ENCODE measurements at regions not wholly inside any gene's neighbourhood (a gene's known extent, or its start where the extent isn't known, plus 50 kb on each side); places are given as distances from the start of the nearest gene placed in this dataset.
"Not testable (repeated sequence)": the region's sequence is repeated elsewhere in the genome, so short reads cannot be mapped to it uniquely, and the experiment has no call there.

GRCh38 chr2:187689372-187689771 is 135.1 kb upstream of the TFPI start:
- Histone ChIP-seq H3K27me3 (no peaks in the 10 kb centered on the region), H3K4me1 (replicated peaks in 1 of 2) (no peaks in the 10 kb centered on the region), H3K4me3 (no peak overlapping the region), H3K9me3 (replicated peaks in 1 of 3) (no peaks in the 10 kb centered on the region), H3K27ac (no peak overlapping the region), H3K36me3 (replicated peaks in 1 of 2) (no peaks in the 10 kb centered on the region)
- TF ChIP-seq POLR2A (IDR thresholded peaks at IDR 0.05) (no peak), CTCF (IDR thresholded peaks at IDR 0.05) (no peak)
- no peak for DNase-seq
- intact Hi-C loops (cut with DNase I): no loop called here

DNA sequence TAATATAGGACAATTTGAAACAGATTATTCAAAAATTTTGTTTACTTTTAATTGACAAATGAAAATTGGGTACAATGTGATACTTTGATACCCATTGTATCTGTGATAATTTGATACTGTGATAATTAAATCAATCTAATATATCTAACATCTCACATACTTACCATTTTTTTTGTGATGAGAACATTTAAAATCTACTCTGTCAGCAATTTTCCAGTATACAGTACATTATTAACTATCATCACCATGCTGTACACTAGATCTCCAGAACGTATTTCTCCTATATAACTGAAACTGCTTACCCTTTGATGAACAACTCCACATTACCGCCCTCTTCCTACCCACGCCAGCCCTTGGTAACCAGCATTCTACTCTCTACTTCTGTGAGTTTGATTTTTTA is 139.7 kb upstream of the TFPI start:
- Histone ChIP-seq H3K4me3 (no peak overlapping the region), H3K4me1 (replicated peaks in 1 of 2) (no peaks in the 10 kb centered on the region), H3K27me3 (no peaks in the 10 kb centered on the region), H3K9me3 (replicated peaks in 1 of 3) (no peaks in the 10 kb centered on the region), H3K27ac (no peak overlapping the region), H3K36me3 (replicated peaks in 1 of 2) (no peaks in the 10 kb centered on the region)
- 76 to 84% (median 83%) methylated on average over 3 of the region's 3 CpGs for WGBS, 4 donors
- TF ChIP-seq POLR2A (IDR thresholded peaks at IDR 0.05) (no peak), CTCF (IDR thresholded peaks at IDR 0.05) (no peak)
- intact Hi-C loops (cut with DNase I): no loop called here
- no peak for DNase-seq

DNA sequence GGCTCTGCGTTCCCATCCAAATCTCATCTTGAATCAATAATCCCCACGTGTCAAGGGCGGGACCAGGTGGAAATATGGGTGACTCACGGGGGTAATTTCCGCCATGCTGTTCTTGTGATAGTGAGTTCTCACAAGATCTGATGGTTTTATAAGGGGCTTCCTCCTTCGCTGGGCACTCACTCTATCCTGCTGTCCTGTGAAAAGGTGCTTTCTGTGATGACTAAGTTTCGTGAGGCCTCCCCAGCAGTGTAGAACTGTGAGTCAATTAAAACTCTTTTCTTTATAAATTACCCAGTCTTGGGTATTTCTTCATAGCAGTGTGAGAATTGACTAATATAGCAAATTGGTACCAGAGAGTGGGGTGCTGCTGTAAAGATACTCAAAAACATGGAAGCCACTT is 142.4 kb upstream of the TFPI start:
- H3K27me3 ChIP-seq; intact Hi-C loops (cut with DNase I); DNase-seq; H3K9me3 ChIP-seq (replicated peaks in 1 of 3); H3K36me3 ChIP-seq (replicated peaks in 1 of 2); H3K4me1 ChIP-seq (replicated peaks in 1 of 2); H3K4me3 ChIP-seq; H3K27ac ChIP-seq: not testable (repeated sequence)
- 89 to 91% (median 89%) methylated on average over 7 of the region's 7 CpGs for WGBS, 4 donors

DNA sequence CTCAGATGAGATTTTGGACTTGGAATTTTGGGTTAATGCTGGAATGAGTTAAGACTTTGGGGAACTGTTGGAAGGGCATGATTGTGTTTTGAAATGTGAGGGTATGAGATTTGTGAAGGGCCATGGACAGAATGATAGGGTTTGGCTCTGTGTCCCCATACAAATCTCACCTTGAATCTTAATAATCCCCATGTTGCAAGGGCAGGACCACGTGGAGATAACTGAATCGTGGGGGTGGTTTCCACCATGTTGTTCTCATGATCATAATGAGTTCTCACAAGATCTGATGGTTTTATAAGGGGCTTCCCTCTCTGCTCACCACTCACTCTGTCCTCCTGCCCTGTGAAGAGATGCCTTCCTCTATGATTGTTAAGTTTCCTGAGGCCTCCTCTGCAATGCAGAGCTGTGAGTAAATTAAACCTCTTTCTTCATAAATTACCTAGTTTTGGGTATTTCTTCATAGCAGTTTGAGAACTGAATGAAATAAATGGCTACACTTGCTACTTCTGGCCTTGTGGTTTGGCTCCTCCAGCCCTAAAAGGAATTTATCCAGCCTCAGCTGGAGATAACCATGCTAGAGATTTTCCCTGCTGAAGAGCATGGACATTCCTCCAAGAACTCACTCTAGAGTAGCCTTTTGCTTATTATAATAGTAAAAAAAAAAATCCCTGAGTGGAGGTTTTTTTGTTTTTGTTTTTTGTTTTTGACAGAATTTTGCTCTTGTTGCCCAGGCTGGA is 144.3 kb upstream of the TFPI start:
- no peaks in the 10 kb centered on the region for H3K4me1 ChIP-seq (replicated peaks in 1 of 2)
- intact Hi-C loops (cut with DNase I): no loop called here
- no peaks in the 10 kb centered on the region for H3K36me3 ChIP-seq (replicated peaks in 1 of 2)
- DNase-seq: no peak
- no peak overlapping the region for H3K27ac ChIP-seq
- WGBS, 4 donors: 71 to 88% (median 82%) methylated on average over 2 of the region's 2 CpGs
- H3K9me3 ChIP-seq (replicated peaks in 1 of 3): no peaks in the 10 kb centered on the region
- no peak overlapping the region for H3K4me3 ChIP-seq
- H3K27me3 ChIP-seq: no peaks in the 10 kb centered on the region
- no peak for TF ChIP-seq CTCF (IDR thresholded peaks at IDR 0.05)
- TF ChIP-seq POLR2A (IDR thresholded peaks at IDR 0.05): no peak

- Histone ChIP-seq H3K27ac (no peak overlapping the region), H3K4me1 (replicated peaks in 1 of 2) (no peaks in the 10 kb centered on the region), H3K4me3 (no peak overlapping the region), H3K36me3 (replicated peaks in 1 of 2) (no peaks in the 10 kb centered on the region), H3K9me3 (replicated peaks in 1 of 3) (no peaks in the 10 kb centered on the region), H3K27me3 (no peaks in the 10 kb centered on the region)
- TF ChIP-seq CTCF (IDR thresholded peaks at IDR 0.05): no peak
- no peak for TF ChIP-seq POLR2A (IDR thresholded peaks at IDR 0.05)
- no peak for DNase-seq
- intact Hi-C loops (cut with DNase I): no loop called here
- WGBS, 4 donors: 44 to 58% (median 49%) methylated on average over 1 of the region's 1 CpG
Observed at GRCh38 chr2:187702157-187702556, 147.9 kb upstream of the TFPI start.

All from adrenal gland (tissue), 9 donors.